ENCODE measurements at regions not wholly inside any gene's neighbourhood (a gene's known extent, or its start where the extent isn't known, plus 50 kb on each side); places are given as distances from the start of the nearest gene placed in this dataset.

- ChIA-PET POLR2A (interaction anchor here (4.5 to 4.9 kb wide), 2 partner anchors 43 to 68 kb away, joined by 21 to 52 read pairs; partner anchors contain the start of gene MBNL1), CTCF (interaction anchor here (0.6 to 4.7 kb wide), 6 partner anchors 17 to 242 kb away, joined by 3 to 45 read pairs (median 4); no protein-coding TSS in a partner anchor)
- peak overlapping the region; percentile 78 to 92 for H3K27ac ChIP-seq (ENCODE audit: low read length in 2 of 2)
- H3K9me3 ChIP-seq (ENCODE audit: control extremely low read depth in 1 of 3, control insufficient read depth in 2 of 3, insufficient read depth in 1 of 3, low read length in 2 of 3) = no peaks in the 10 kb centered on the region
- H3K36me3 ChIP-seq (replicated peaks in 1 of 2; ENCODE audit: control extremely low read depth in 1 of 2, control insufficient read depth in 1 of 2, extremely low read depth in 1 of 2, insufficient read depth in 2 of 2, low read length in 1 of 2) = no peaks in the 10 kb centered on the region
- H3K27me3 ChIP-seq (replicated peaks in 1 of 4; ENCODE audit: control extremely low read depth in 1 of 4, control insufficient read depth in 3 of 4, insufficient read depth in 4 of 4, low read length in 3 of 4) = no peaks in the 10 kb centered on the region
- H3K79me2 ChIP-seq (ENCODE audit: control insufficient read depth, insufficient read depth, low read length) = peaks cover 89% of the 10 kb centered on the region
- DNase-seq (peak; percentile 56), ATAC-seq (ENCODE audit: low read depth) (no peak)
- peak overlapping the region; percentile 52 for H3K9ac ChIP-seq (ENCODE audit: low read length)
- no peaks in the 10 kb centered on the region for H4K20me1 ChIP-seq (ENCODE audit: control insufficient read depth, insufficient read depth, low read length, poor library complexity, severe bottlenecking)
- no peaks in the 10 kb centered on the region for H3K27me3 Mint-ChIP-seq
- TF ChIP-seq EZH2 (IDR thresholded peaks at IDR 0.05; ENCODE audit: borderline replicate concordance, insufficient read depth, low read depth, low read length, poor library complexity, severe bottlenecking) = no peak
- no peak for TF ChIP-seq CTCF (IDR thresholded peaks at IDR 0.05)
- no CpG with 5 or more reads among the region's 3 CpGs for WGBS (ENCODE audit: insufficient coverage)
- H2AFZ ChIP-seq (ENCODE audit: insufficient read depth, low read depth, low read length, poor library complexity, severe bottlenecking) = peak overlapping the region; percentile 73
- H3K4me1 ChIP-seq (ENCODE audit: control insufficient read depth in 2 of 2, insufficient read depth in 2 of 2, low read length in 2 of 2) = peaks cover 44 to 62% of the 10 kb centered on the region in 2 donors
- intact Hi-C loops (cut with micrococcal nuclease) = loop anchor here (5.0 kb wide), 1 partner anchor 1438 kb away; the partner anchor contains the start of gene SIAH2
- peak overlapping the region; percentile 77 for H3K4me2 ChIP-seq (replicated peaks; ENCODE audit: low read depth, low read length, poor library complexity, severe bottlenecking)
- H3K4me3 ChIP-seq (ENCODE audit: control extremely low read depth in 1 of 5, extremely low read depth in 1 of 5, insufficient read depth in 1 of 5, low read depth in 2 of 5, low read length in 4 of 5) = peak overlapping the region; percentile 21 to 80 (median 43)
- peak overlapping the region; percentile 94 for H3K27ac Mint-ChIP-seq
- H3K4me3 Mint-ChIP-seq = peak overlapping the region; percentile 85
- H3K9me3 Mint-ChIP-seq (ENCODE audit: insufficient read depth) = no peaks in the 10 kb centered on the region
- H3K4me1 Mint-ChIP-seq = peaks cover 68% of the 10 kb centered on the region
Measured at GRCh38 chr3:152200476-152201420, 68.0 kb upstream of the MBNL1 start.

Data from B cell (primary cell).